Neuronal stem cell (in vitro differentiated cells): ENCODE measurements at regions not wholly inside any gene's neighbourhood (a gene's known extent, or its start where the extent isn't known, plus 50 kb on each side); places are given as distances from the start of the nearest gene placed in this dataset.

ENCODE experiments used
- DNase-seq: peaks from one replicate; pipeline ENCODE4 v3.0.0-alpha.2; 2013; ENCODE audit warnings: low spot score
- H2AFZ ChIP-seq: one replicate; pipeline ENCODE4 v1.6.1; 2013; ENCODE audit warnings: mild to moderate bottlenecking, low read length, inconsistent platforms
- H2AK5ac ChIP-seq: 2 replicates; pipeline ENCODE4 v1.6.1; 2013; ENCODE audit warnings: low read depth, mild to moderate bottlenecking, inconsistent platforms, low read length, moderate library complexity, mixed read lengths
- H2BK120ac ChIP-seq: 2 replicates; pipeline ENCODE4 v1.6.1; 2013; ENCODE audit warnings: low read depth, mild to moderate bottlenecking, inconsistent platforms, low read length, moderate library complexity, mixed read lengths
- H2BK12ac ChIP-seq: one replicate; pipeline ENCODE4 v1.6.1; 2013; ENCODE audit warnings: low read length, inconsistent platforms
- H2BK15ac ChIP-seq: 2 replicates; pipeline ENCODE4 v1.6.1; 2013; ENCODE audit warnings: mild to moderate bottlenecking, low read length, inconsistent platforms, mixed read lengths
- H2BK5ac ChIP-seq: one replicate; pipeline ENCODE4 v1.6.1; 2013; ENCODE audit warnings: inconsistent platforms, mild to moderate bottlenecking, low read length, moderate library complexity
- H3K14ac ChIP-seq: one replicate; pipeline ENCODE4 v1.6.1; 2013; ENCODE audit warnings: low read length, inconsistent platforms
- H3K18ac ChIP-seq: 2 replicates; pipeline ENCODE4 v1.6.1; 2013; ENCODE audit warnings: low read length, inconsistent platforms
- H3K23ac ChIP-seq: 2 replicates; pipeline ENCODE4 v1.6.1; 2013; ENCODE audit warnings: low read depth, mild to moderate bottlenecking, mixed read lengths, low read length, inconsistent platforms; ENCODE audit not compliant: poor library complexity
- H3K27ac ChIP-seq: replicated peaks from 3 replicates; pipeline ENCODE4 v1.5.1; 2013; ENCODE audit warnings: low read length, inconsistent platforms
- H3K27me3 ChIP-seq, 3 experiments: 2 replicates each; pipeline ENCODE4 v1.6.1; 2013; ENCODE audit warnings: low read length in 3 of 3, mild to moderate bottlenecking in 2 of 3, inconsistent platforms in 1 of 3, low read depth in 1 of 3, mixed read lengths in 1 of 3, moderate library complexity in 1 of 3; ENCODE audit not compliant: control insufficient read depth in 3 of 3, insufficient read depth in 3 of 3
- H3K36me3 ChIP-seq, 2 donors: replicated peaks in 1 of 2; 2 replicates each; pipeline ENCODE4 v1.6.1; 2013; ENCODE audit warnings: low read length in 2 of 2; ENCODE audit not compliant: control insufficient read depth in 2 of 2, insufficient read depth in 2 of 2
- H3K4ac ChIP-seq: 2 replicates; pipeline ENCODE4 v1.6.1; 2013; ENCODE audit warnings: inconsistent platforms, mild to moderate bottlenecking, low read length, moderate library complexity
- H3K4me1 ChIP-seq, 2 donors: 1 replicate in 1 of 2; 2 replicates in 1 of 2; pipeline ENCODE4 v1.6.1; 2013; ENCODE audit warnings: low read length in 2 of 2, low read depth in 1 of 2; ENCODE audit not compliant: control insufficient read depth in 2 of 2, insufficient read depth in 1 of 2
- H3K4me2 ChIP-seq: one replicate; pipeline ENCODE4 v1.6.1; 2013; ENCODE audit warnings: mild to moderate bottlenecking, low read length, inconsistent platforms; ENCODE audit not compliant: insufficient read depth, poor library complexity, severe bottlenecking
- H3K4me3 ChIP-seq, 2 donors: 2 replicates each; pipeline ENCODE4 v1.5.1; 2013; ENCODE audit warnings: low read length in 2 of 2, mild to moderate bottlenecking in 2 of 2, inconsistent platforms in 1 of 2, moderate library complexity in 1 of 2
- H3K79me1 ChIP-seq: one replicate; pipeline ENCODE4 v1.6.1; 2013; ENCODE audit warnings: low read depth, mild to moderate bottlenecking, inconsistent platforms, low read length, moderate library complexity
- H3K9ac ChIP-seq: one replicate; pipeline ENCODE4 v1.6.1; 2013; ENCODE audit warnings: mild to moderate bottlenecking, low read depth, low read length, inconsistent platforms; ENCODE audit not compliant: poor library complexity
- H3K9me3 ChIP-seq, 2 donors: replicated peaks in 1 of 2; 2 replicates each; pipeline versions ENCODE3 to v1.6.1; 2013; ENCODE audit warnings: low read length in 2 of 2, mild to moderate bottlenecking in 2 of 2, inconsistent platforms in 1 of 2, low read depth in 1 of 2, mixed read lengths in 1 of 2, moderate library complexity in 1 of 2; ENCODE audit not compliant: control insufficient read depth in 2 of 2, insufficient read depth in 1 of 2
- H4K8ac ChIP-seq: one replicate; pipeline ENCODE4 v1.6.1; 2013; ENCODE audit warnings: low read depth, mild to moderate bottlenecking, inconsistent platforms, low read length, moderate library complexity
- H4K91ac ChIP-seq: one replicate; pipeline ENCODE4 v1.6.1; 2013; ENCODE audit warnings: low read length, low read depth, mild to moderate bottlenecking, inconsistent platforms; ENCODE audit not compliant: poor library complexity
- WGBS, 2 donors: extraction: QIAGEN DNeasy Blood & Tissue Kit; methylation state at CpG; one replicate each; pipeline ENCODE4 v1.1.7; 2013; ENCODE audit warnings: missing lambda C conversion rate in 2 of 2, mixed read lengths in 1 of 2; ENCODE audit not compliant: insufficient read length in 2 of 2, insufficient replicate concordance in 1 of 2; ENCODE audit errors: extremely low coverage in 2 of 2; 5-methylcytosine and 5-hydroxymethylcytosine counted together

DNA sequence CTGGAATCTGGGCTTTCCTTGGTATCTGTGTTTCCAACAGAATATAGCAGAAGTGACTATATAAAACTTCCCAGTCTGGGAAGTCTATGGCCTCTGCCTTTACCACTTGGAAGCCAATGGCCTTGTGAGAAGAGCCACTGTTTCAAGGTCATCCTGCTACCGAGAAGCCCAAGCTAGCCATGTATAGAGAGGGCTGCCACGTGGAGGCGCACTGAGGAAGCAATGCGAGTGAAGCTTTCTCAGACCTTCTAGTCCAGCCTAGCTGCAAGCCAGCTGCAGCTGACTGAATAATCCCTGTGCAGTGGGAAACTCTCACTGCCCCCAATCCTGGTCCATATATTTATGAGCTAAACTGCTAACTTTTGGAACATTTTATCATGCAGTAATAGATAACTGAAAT, 661.8 kb upstream of the RIOK2 start:
- Histone ChIP-seq H3K18ac (no peak overlapping the region), H2BK12ac (no peak overlapping the region), H3K27ac (no peak overlapping the region), H3K23ac (no peak overlapping the region), H2BK5ac (no peak overlapping the region), H3K79me1 (no peaks in the 10 kb centered on the region), H3K4me2 (no peak overlapping the region), H4K91ac (no peak overlapping the region), H2BK120ac (no peak overlapping the region), H3K4me3 (no peak overlapping the region), H3K14ac (no peak overlapping the region), H4K8ac (no peak overlapping the region), H3K27me3 (no peaks in the 10 kb centered on the region), H3K4ac (no peak overlapping the region), H3K36me3 (no peaks in the 10 kb centered on the region), H2AFZ (no peak overlapping the region), H3K9ac (no peak overlapping the region), H3K4me1 (no peaks in the 10 kb centered on the region), H2BK15ac (no peak overlapping the region), H3K9me3 (no peaks in the 10 kb centered on the region), H2AK5ac (no peak overlapping the region)
- no peak for DNase-seq
- no CpG with 5 or more reads among the region's 4 CpGs for WGBS, 2 donors

DNA sequence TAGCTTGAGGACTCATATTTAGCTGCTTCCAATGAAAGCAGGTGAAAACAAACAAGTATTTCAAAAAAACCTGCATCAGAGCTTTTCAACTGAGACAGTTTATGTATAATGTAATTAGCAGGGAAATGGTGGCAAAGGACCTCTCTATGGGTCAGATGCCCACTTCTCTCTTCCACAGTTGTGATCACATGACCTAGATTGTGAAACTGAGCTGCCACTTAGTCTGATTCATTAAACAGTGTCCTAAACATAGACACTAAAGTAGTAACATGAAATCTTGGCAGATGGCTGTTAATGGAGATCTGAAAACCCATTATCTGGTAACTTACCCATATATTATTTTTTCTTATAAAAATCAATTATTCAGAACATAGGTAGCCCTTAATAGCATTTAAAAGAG, 663.6 kb upstream of the RIOK2 start:
- Histone ChIP-seq H3K4ac (no peak overlapping the region), H3K27me3 (no peaks in the 10 kb centered on the region), H3K27ac (no peak overlapping the region), H4K91ac (no peak overlapping the region), H3K36me3 (no peaks in the 10 kb centered on the region), H3K18ac (no peak overlapping the region), H2AFZ (no peak overlapping the region), H3K9me3 (no peaks in the 10 kb centered on the region), H3K4me1 (peaks cover 0 to 2% of the 10 kb centered on the region in 2 donors), H3K14ac (no peak overlapping the region), H3K79me1 (no peaks in the 10 kb centered on the region), H2BK15ac (no peak overlapping the region), H4K8ac (no peak overlapping the region), H2BK5ac (no peak overlapping the region), H3K4me3 (no peak overlapping the region), H3K4me2 (no peak overlapping the region), H2BK120ac (no peak overlapping the region), H3K9ac (no peak overlapping the region), H3K23ac (no peak overlapping the region), H2AK5ac (no peak overlapping the region), H2BK12ac (no peak overlapping the region)
- no peak for DNase-seq

DNA sequence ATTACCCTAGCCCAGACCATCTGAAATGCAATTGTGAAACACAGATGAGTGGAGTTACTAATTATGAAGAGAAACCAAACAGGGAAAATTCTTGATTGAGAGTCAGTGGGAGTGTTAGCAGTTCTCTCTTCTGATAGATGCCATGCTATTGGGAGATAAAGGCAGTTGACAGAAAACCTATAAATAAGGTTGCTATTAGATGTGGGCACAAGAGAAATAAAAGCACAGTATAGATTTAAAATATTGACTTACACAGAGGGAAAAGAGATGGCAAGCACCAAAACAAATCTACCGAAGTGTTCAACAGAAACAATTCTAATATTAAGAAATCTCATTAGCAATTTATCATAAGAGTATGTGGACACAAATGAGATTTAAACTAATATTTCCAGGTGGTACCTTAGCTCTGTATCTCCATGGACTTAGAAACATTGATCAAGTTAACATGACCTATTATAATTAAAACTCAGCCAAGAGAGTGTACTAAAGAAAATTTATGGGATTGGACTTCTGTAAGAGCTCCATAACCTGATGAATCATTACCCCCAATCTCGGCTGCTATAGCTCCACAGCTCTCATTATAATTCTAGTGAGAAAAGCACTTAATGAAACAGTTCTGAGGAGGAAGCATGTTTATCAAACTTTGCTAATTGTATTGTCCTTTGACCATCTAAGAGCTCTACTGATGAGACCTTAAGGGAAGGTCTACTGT, 665.0 kb upstream of the RIOK2 start:
- peaks cover 0 to 2% of the 10 kb centered on the region in 2 donors for H3K4me1 ChIP-seq
- no peak overlapping the region for H3K9ac ChIP-seq
- no peak overlapping the region for H3K18ac ChIP-seq
- H3K27ac ChIP-seq: no peak overlapping the region
- no peaks in the 10 kb centered on the region for H3K27me3 ChIP-seq
- no peak overlapping the region for H2BK15ac ChIP-seq
- H2BK5ac ChIP-seq: no peak overlapping the region
- H3K79me1 ChIP-seq: no peaks in the 10 kb centered on the region
- no peak overlapping the region for H3K4me2 ChIP-seq
- H4K8ac ChIP-seq: no peak overlapping the region
- H3K14ac ChIP-seq: no peak overlapping the region
- no peaks in the 10 kb centered on the region for H3K36me3 ChIP-seq
- no peak overlapping the region for H4K91ac ChIP-seq
- no peak overlapping the region for H2AFZ ChIP-seq
- no peak overlapping the region for H3K4ac ChIP-seq
- no peak for DNase-seq
- no peak overlapping the region for H2BK12ac ChIP-seq
- H3K23ac ChIP-seq: no peak overlapping the region
- no peak overlapping the region for H2BK120ac ChIP-seq
- H3K9me3 ChIP-seq: no peaks in the 10 kb centered on the region
- no peak overlapping the region for H2AK5ac ChIP-seq
- WGBS, 2 donors: no CpG with 5 or more reads among the region's 2 CpGs
- no peak overlapping the region for H3K4me3 ChIP-seq

DNA sequence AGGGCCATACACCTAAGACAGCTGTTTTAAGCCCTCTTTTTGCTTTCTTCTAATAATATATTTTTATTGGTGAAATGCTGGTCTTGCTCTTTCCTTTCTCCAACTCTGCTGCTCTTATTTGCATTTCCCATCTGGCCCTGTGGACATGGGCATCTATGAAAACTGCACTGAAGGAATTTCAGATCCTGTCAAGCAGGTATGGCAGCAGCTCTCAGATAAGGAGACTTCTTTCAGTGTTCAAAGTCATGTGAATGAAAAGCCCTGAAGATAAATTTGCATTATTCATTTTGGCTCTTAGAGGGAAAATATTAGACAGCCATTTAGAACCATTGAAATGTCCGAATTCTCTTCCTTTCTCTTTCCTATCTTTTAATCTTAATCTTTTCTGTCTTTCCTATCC, 668.0 kb upstream of the RIOK2 start:
- H3K4me3 ChIP-seq: no peak overlapping the region
- no peak overlapping the region for H4K8ac ChIP-seq
- H3K36me3 ChIP-seq: no peaks in the 10 kb centered on the region
- H3K14ac ChIP-seq: no peak overlapping the region
- H4K91ac ChIP-seq: no peak overlapping the region
- no peak overlapping the region for H2BK5ac ChIP-seq
- no peak overlapping the region for H3K27ac ChIP-seq
- H3K79me1 ChIP-seq: no peaks in the 10 kb centered on the region
- H2BK15ac ChIP-seq: no peak overlapping the region
- peaks cover 0 to 2% of the 10 kb centered on the region in 2 donors for H3K4me1 ChIP-seq
- no peak overlapping the region for H2BK12ac ChIP-seq
- no peak overlapping the region for H3K4ac ChIP-seq
- no peak overlapping the region for H3K9ac ChIP-seq
- H3K9me3 ChIP-seq: no peaks in the 10 kb centered on the region
- H2AK5ac ChIP-seq: no peak overlapping the region
- H3K18ac ChIP-seq: no peak overlapping the region
- H2AFZ ChIP-seq: no peak overlapping the region
- WGBS, 2 donors: no CpG with 5 or more reads among the region's 1 CpG
- H2BK120ac ChIP-seq: no peak overlapping the region
- no peak for DNase-seq
- H3K27me3 ChIP-seq: no peaks in the 10 kb centered on the region
- no peak overlapping the region for H3K23ac ChIP-seq
- no peak overlapping the region for H3K4me2 ChIP-seq
